Activated B cell treated with CpG ODN at 0.5 μM for 24 hours (primary cell): ENCODE measurements at regions not wholly inside any gene's neighbourhood (a gene's known extent, or its start where the extent isn't known, plus 50 kb on each side); places are given as distances from the start of the nearest gene placed in this dataset.

ENCODE experiments used
- ATAC-seq: fragments of 200-7000 bp; cut with Tn5 transposase; one replicate; pipeline ENCODE4 v1.10.0; 2021; ENCODE audit warnings: low read depth, mild to moderate bottlenecking, moderate library complexity
- CTCF ChIA-PET: fragments of 350-600 bp; sonication (Branson Sonifier 250); formaldehyde crosslinking; loops from one replicate; lab custom pipeline; 2021; ENCODE audit warnings: antibody characterized with exemption; lab: Charles Lee
- POLR2A ChIA-PET: fragments of 350-600 bp; sonication (Branson Sonifier 250); formaldehyde crosslinking; loops from one replicate; lab custom pipeline; 2021; ENCODE audit warnings: antibody characterized with exemption; lab: Charles Lee
- DNase-seq: peaks from one replicate; pipeline ENCODE4 v3.0.0; 2022
- H3K27ac Mint-ChIP-seq: one replicate; pipeline ENCODE4 v1.8.0; 2020; ENCODE audit warnings: mixed read lengths
- H3K27me3 Mint-ChIP-seq: one replicate; pipeline ENCODE4 v1.8.0; 2021; ENCODE audit warnings: mixed read lengths
- H3K36me3 Mint-ChIP-seq: one replicate; pipeline ENCODE4 v1.8.0; 2021; ENCODE audit warnings: low read depth, mixed read lengths
- H3K4me1 Mint-ChIP-seq: one replicate; pipeline ENCODE4 v1.8.0; 2021; ENCODE audit warnings: mixed read lengths
- H3K4me3 Mint-ChIP-seq: one replicate; pipeline ENCODE4 v1.8.0; 2020; ENCODE audit warnings: mild to moderate bottlenecking, mixed read lengths
- H3K9me3 Mint-ChIP-seq: one replicate; pipeline ENCODE4 v1.8.0; 2020; ENCODE audit warnings: mixed read lengths
- intact Hi-C: fragments of 100-400 bp; cut with micrococcal nuclease; formaldehyde crosslinking; loops from one replicate; pipeline ENCODE4 v1.15.1; 2024
- TF ChIP-seq, protein P1 (sequence below): fragments of 200-600 bp; IDR thresholded peaks from one replicate; pipeline ENCODE4 v1.8.0; 2022; ENCODE audit warnings: antibody characterized with exemption, mild to moderate bottlenecking

DNA sequence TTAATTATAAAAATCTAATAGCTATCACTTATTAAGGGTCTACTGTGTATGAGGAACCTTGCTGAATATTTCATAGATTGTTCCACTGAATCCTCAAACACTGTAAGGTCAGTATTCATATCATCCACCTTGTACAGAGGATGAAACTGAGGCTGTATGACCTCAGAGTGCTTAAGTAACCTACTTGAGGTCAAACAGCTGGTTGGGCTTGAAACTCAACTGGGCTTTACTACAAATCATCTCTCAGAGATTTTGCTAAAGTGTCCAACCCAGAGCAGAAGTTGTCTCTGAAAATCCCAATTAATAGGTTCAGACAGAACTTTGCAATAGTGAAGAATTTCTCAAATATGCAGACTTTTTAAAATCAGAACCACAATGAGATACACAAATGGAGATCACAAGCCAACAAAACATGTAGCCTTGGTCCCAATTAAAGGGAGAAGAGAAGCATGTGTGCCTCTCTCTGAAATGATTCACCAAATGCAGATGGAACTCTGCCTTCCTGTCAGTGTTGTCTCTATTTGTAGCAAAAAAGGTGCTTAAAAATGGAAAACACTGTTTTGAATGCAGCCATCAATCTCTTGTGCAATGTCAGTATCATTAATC lies 131.4 kb downstream of the FAM114A2 start:
- DNase-seq (no peak), ATAC-seq (no peak)
- TF ChIP-seq, protein P1, sequence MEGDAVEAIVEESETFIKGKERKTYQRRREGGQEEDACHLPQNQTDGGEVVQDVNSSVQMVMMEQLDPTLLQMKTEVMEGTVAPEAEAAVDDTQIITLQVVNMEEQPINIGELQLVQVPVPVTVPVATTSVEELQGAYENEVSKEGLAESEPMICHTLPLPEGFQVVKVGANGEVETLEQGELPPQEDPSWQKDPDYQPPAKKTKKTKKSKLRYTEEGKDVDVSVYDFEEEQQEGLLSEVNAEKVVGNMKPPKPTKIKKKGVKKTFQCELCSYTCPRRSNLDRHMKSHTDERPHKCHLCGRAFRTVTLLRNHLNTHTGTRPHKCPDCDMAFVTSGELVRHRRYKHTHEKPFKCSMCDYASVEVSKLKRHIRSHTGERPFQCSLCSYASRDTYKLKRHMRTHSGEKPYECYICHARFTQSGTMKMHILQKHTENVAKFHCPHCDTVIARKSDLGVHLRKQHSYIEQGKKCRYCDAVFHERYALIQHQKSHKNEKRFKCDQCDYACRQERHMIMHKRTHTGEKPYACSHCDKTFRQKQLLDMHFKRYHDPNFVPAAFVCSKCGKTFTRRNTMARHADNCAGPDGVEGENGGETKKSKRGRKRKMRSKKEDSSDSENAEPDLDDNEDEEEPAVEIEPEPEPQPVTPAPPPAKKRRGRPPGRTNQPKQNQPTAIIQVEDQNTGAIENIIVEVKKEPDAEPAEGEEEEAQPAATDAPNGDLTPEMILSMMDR = no peak
- intact Hi-C loops = no loop called here
- H3K4me3 Mint-ChIP-seq = no peak overlapping the region
- H3K27me3 Mint-ChIP-seq = peaks cover 4% of the 10 kb centered on the region
- H3K9me3 Mint-ChIP-seq = peaks cover 6% of the 10 kb centered on the region
- POLR2A ChIA-PET = no interaction called here
- CTCF ChIA-PET = interaction anchor here (1.0 kb wide), 1 partner anchor 22 kb away, joined by 3 read pairs; no protein-coding TSS in a partner anchor
- no peaks in the 10 kb centered on the region for H3K36me3 Mint-ChIP-seq
- H3K4me1 Mint-ChIP-seq = no peaks in the 10 kb centered on the region
- no peak overlapping the region for H3K27ac Mint-ChIP-seq

DNA sequence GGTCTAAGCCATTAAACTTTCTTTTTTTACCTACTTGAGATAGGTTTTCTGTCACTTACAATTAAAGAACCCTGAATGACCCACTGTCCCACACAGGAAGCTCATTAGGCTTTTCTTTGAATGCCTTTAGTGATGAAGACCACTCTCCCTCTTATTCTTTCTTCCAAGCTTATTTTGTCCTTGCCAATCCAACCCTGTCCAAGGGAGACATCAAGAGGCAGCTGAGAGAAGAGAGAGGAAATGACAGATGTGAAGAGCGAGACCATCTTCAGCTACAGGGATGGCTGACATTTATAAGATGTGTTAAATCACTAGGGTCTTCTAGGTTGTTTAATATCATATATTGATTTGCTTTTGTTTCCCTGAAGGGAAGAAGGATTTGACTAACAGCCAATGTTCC lies 133.5 kb downstream of the FAM114A2 start:
- Mint-ChIP-seq H3K36me3 (no peaks in the 10 kb centered on the region), H3K4me3 (no peak overlapping the region), H3K27ac (no peak overlapping the region), H3K4me1 (no peaks in the 10 kb centered on the region), H3K27me3 (peaks cover 4% of the 10 kb centered on the region), H3K9me3 (no peaks in the 10 kb centered on the region)
- ChIA-PET CTCF (no interaction called here), POLR2A (no interaction called here)
- ATAC-seq = no peak
- intact Hi-C loops = no loop called here
- TF ChIP-seq, protein P1 = no peak
- no peak for DNase-seq

DNA sequence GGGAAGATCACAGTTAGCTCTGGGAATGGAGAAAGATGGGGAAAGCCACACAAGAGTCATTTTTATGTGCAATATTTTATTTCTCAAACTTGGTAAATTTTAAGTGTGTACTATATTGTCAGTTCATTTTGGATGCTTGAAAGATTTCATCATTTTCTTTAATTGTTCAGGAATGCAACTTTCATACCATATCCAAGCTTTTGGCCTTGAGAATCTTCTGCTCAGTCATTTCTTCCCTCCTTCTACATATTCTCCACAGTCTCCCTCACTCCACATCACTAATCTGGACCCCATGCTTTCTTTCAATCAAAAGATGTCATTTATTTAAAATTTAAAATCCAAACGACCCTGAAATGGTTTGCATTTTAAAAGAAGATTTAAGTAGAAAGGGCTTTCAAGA lies 135.4 kb downstream of the FAM114A2 start:
- TF ChIP-seq, protein P1 = no peak
- Mint-ChIP-seq H3K36me3 (no peaks in the 10 kb centered on the region), H3K27ac (no peak overlapping the region), H3K27me3 (peaks cover 3% of the 10 kb centered on the region), H3K4me1 (no peaks in the 10 kb centered on the region), H3K4me3 (no peak overlapping the region), H3K9me3 (no peaks in the 10 kb centered on the region)
- intact Hi-C loops = no loop called here
- ATAC-seq (no peak), DNase-seq (no peak)
- ChIA-PET POLR2A (no interaction called here), CTCF (no interaction called here)

DNA sequence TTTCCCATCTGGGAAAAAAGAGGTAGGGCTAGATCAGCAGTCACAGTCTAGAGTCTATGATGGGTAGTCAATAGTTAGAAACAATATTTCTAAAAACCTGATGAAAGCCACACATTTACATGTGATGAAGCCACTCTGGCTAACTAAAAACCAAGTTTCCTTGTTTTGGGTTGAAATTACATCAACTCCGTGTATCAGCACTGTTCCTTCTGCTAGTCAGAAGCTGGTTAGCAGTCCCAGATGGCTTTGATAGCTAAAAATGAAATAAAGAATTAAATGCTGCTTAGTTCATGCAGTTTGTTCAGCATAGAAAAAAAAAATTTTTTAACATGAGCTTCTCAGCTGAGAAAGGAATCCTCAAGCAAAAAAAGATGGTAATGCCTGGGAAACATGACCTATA lies 136.7 kb downstream of the FAM114A2 start:
- intact Hi-C loops = no loop called here
- CTCF ChIA-PET = no interaction called here
- Mint-ChIP-seq H3K4me1 (no peaks in the 10 kb centered on the region), H3K27ac (no peak overlapping the region), H3K27me3 (peaks cover 2% of the 10 kb centered on the region), H3K4me3 (no peak overlapping the region), H3K36me3 (no peaks in the 10 kb centered on the region), H3K9me3 (no peaks in the 10 kb centered on the region)
- TF ChIP-seq, protein P1 = no peak
- no peak for ATAC-seq
- DNase-seq = no peak
- POLR2A ChIA-PET = no interaction called here

DNA sequence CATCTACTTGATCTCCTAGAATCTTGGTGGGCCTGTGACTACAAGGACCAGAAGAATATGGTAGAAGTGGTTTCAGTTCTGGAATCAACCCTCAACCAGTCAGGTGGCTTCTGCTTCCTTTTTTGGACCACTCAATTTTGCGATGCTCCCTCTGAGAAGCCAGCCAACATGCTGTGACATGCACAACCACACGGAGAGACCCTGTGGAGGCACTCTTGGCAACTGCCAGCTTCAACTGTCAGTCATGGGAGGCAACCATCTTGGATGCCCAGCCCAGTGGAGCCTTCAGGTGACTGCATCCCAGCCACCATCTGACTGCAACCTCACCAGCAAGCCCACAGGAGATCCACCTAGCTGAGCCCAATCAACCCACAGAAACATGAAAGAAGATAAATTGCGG lies 137.3 kb downstream of the FAM114A2 start:
- Mint-ChIP-seq H3K27me3 (peaks cover 2% of the 10 kb centered on the region), H3K36me3 (no peaks in the 10 kb centered on the region), H3K9me3 (no peaks in the 10 kb centered on the region), H3K4me3 (no peak overlapping the region), H3K4me1 (no peaks in the 10 kb centered on the region), H3K27ac (no peak overlapping the region)
- CTCF ChIA-PET = no interaction called here
- no peak for ATAC-seq
- no peak for DNase-seq
- POLR2A ChIA-PET = no interaction called here
- TF ChIP-seq, protein P1 = no peak
- intact Hi-C loops = no loop called here
